BE2C (cell line): ENCODE measurements at regions not wholly inside any gene's neighbourhood (a gene's known extent, or its start where the extent isn't known, plus 50 kb on each side); places are given as distances from the start of the nearest gene placed in this dataset.

Experiments used
- DNase-seq: peaks from one replicate; pipeline ENCODE4 v3.0.0-alpha.2; 2020
- H3K27me3 ChIP-seq: fragments of 250-450 bp; sonication (Bioruptor Pico); 2 replicates; pipeline ENCODE4 v1.5.1; 2020; ENCODE audit warnings: mild to moderate bottlenecking
- H3K36me3 ChIP-seq: fragments of 250-450 bp; sonication (Bioruptor Pico); 2 replicates; pipeline ENCODE4 v1.5.1; 2020; ENCODE audit warnings: mild to moderate bottlenecking
- H3K4me1 ChIP-seq: fragments of 250-450 bp; sonication (Bioruptor Pico); 2 replicates; pipeline ENCODE4 v1.5.1; 2020
- H3K4me3 ChIP-seq: 2 replicates; pipeline ENCODE4 v1.5.1; 2011; ENCODE audit warnings: low read depth, low read length
- H3K9me3 ChIP-seq: fragments of 250-450 bp; sonication (Bioruptor Pico); 2 replicates; pipeline ENCODE4 v1.5.1; 2020
- CTCF ChIP-seq: IDR thresholded peaks from 2 replicates; pipeline ENCODE4 v1.5.1; 2012; ENCODE audit warnings: mild to moderate bottlenecking, low read depth, low read length

GRCh38 chr5:124593952-124594351 is 152.5 kb downstream of the ZNF608 start:
- no peaks in the 10 kb centered on the region for H3K27me3 ChIP-seq
- no peak for DNase-seq
- peaks cover 10% of the 10 kb centered on the region for H3K4me1 ChIP-seq
- no peak for TF ChIP-seq CTCF
- no peak overlapping the region for H3K4me3 ChIP-seq
- no peaks in the 10 kb centered on the region for H3K36me3 ChIP-seq
- no peaks in the 10 kb centered on the region for H3K9me3 ChIP-seq

GRCh38 chr5:124592891-124593290 is 153.5 kb downstream of the ZNF608 start:
- no peak for TF ChIP-seq CTCF
- Histone ChIP-seq H3K4me1 (peaks cover 8% of the 10 kb centered on the region), H3K4me3 (no peak overlapping the region), H3K36me3 (no peaks in the 10 kb centered on the region), H3K9me3 (no peaks in the 10 kb centered on the region), H3K27me3 (no peaks in the 10 kb centered on the region)
- DNase-seq, result peak; percentile 22

GRCh38 chr5:124591583-124591982 is 154.9 kb downstream of the ZNF608 start:
- Histone ChIP-seq H3K9me3 (no peaks in the 10 kb centered on the region), H3K36me3 (no peaks in the 10 kb centered on the region), H3K4me3 (no peak overlapping the region), H3K27me3 (no peaks in the 10 kb centered on the region), H3K4me1 (no peaks in the 10 kb centered on the region)
- TF ChIP-seq CTCF, result no peak
- no peak for DNase-seq

DNA sequence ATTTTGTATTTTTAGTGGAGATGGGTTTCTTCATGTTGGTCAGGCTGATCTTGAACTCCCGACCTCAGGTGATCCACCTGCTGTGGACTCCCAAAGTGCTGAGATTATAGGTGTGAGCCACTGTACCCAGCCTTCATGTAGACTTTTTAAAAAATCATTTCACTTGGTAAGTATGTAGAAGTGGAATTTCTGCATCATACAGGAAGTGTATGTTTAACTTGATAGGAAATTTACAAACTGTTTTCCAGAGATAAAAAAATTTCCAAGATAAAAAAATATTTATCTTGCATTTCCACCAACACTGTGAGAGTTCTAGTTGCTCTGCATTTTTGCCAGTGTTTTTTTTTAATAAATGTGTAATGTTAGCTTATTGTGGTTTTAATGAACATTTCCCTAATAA is 155.8 kb downstream of the ZNF608 start:
- H3K36me3 ChIP-seq, result no peaks in the 10 kb centered on the region
- H3K4me1 ChIP-seq, result no peaks in the 10 kb centered on the region
- DNase-seq, result no peak
- H3K9me3 ChIP-seq, result no peaks in the 10 kb centered on the region
- H3K27me3 ChIP-seq, result no peaks in the 10 kb centered on the region
- TF ChIP-seq CTCF, result no peak
- no peak overlapping the region for H3K4me3 ChIP-seq

- DNase-seq, result no peak
- no peak for TF ChIP-seq CTCF
- Histone ChIP-seq H3K4me3 (no peak overlapping the region), H3K27me3 (no peaks in the 10 kb centered on the region), H3K4me1 (no peaks in the 10 kb centered on the region), H3K36me3 (no peaks in the 10 kb centered on the region), H3K9me3 (no peaks in the 10 kb centered on the region)
These were observed 159.2 kb downstream of the ZNF608 start for GRCh38 chr5:124587280-124587679.

- peaks cover 7% of the 10 kb centered on the region; the same call in 1 of the 2 replicates for H3K4me1 ChIP-seq
- no peaks in the 10 kb centered on the region for H3K36me3 ChIP-seq
- TF ChIP-seq CTCF, result no peak
These were observed 161.3 kb downstream of the ZNF608 start for GRCh38 chr5:124584991-124585715.

More at GRCh38 chr5:124584991-124585715, 161.3 kb downstream of the ZNF608 start:
- Histone ChIP-seq H3K9me3 (no peaks in the 10 kb centered on the region), H3K4me3 (no peak overlapping the region), H3K27me3 (no peaks in the 10 kb centered on the region)
- no peak for DNase-seq
